ENCODE measurements at regions not wholly inside any gene's neighbourhood (a gene's known extent, or its start where the extent isn't known, plus 50 kb on each side); places are given as distances from the start of the nearest gene placed in this dataset.

GRCh38 chr5:89991592-89991991 lies 418.0 kb downstream of the CETN3 start:
- H3K27me3 ChIP-seq, result no peaks in the 10 kb centered on the region
- peaks cover 0 to 16% of the 10 kb centered on the region in 2 donors for H3K4me1 ChIP-seq
- no peak overlapping the region for H3K4me3 ChIP-seq
- H3K27ac ChIP-seq, result no peak overlapping the region
- H3K36me3 ChIP-seq, result no peaks in the 10 kb centered on the region
- no peaks in the 10 kb centered on the region for H3K9me3 ChIP-seq
- no peak for TF ChIP-seq CTCF (IDR thresholded peaks at IDR 0.05)
- DNase-seq (ENCODE audit: low spot score in 2 of 2), result no peak
- intact Hi-C loops (cut with DNase I), result loop anchor here (2.0 kb wide), 1 partner anchor 23 kb away; no protein-coding TSS in a partner anchor

- Histone ChIP-seq H3K4me3 (no peak overlapping the region), H3K27me3 (no peaks in the 10 kb centered on the region), H3K27ac (peak overlapping the region; percentile 84 to 90), H3K9me3 (no peaks in the 10 kb centered on the region), H3K36me3 (no peaks in the 10 kb centered on the region), H3K4me1 (peaks cover 0 to 16% of the 10 kb centered on the region in 2 donors)
- TF ChIP-seq CTCF (IDR thresholded peaks at IDR 0.05), result no peak
- intact Hi-C loops (cut with DNase I), result loop anchor here (1.0 to 10.0 kb wide), 3 partner anchors 25 to 275 kb away; no protein-coding TSS in a partner anchor
- no peak for DNase-seq (ENCODE audit: low spot score in 2 of 2)
Measured at GRCh38 chr5:89989776-89990175, 419.8 kb downstream of the CETN3 start.

- TF ChIP-seq CTCF (IDR thresholded peaks at IDR 0.05), result no peak
- Histone ChIP-seq H3K27me3 (no peaks in the 10 kb centered on the region), H3K4me3 (no peak overlapping the region), H3K27ac (peak overlapping the region; percentile 84 to 90), H3K4me1 (peaks cover 0 to 16% of the 10 kb centered on the region in 2 donors), H3K36me3 (no peaks in the 10 kb centered on the region), H3K9me3 (no peaks in the 10 kb centered on the region)
- DNase-seq (ENCODE audit: low spot score in 2 of 2), result peak in 1 of 2 donors; percentile 76
- intact Hi-C loops (cut with DNase I), result loop anchor here (1.0 to 10.0 kb wide), 2 partner anchors 32 to 276 kb away; no protein-coding TSS in a partner anchor
Measured at GRCh38 chr5:89988998-89989655, 420.4 kb downstream of the CETN3 start.

- Histone ChIP-seq H3K4me1 (peaks cover 0 to 16% of the 10 kb centered on the region in 2 donors), H3K9me3 (no peaks in the 10 kb centered on the region), H3K36me3 (no peaks in the 10 kb centered on the region), H3K27me3 (no peaks in the 10 kb centered on the region), H3K27ac (peak overlapping the region; percentile 84 to 90), H3K4me3 (no peak overlapping the region)
- TF ChIP-seq CTCF (IDR thresholded peaks at IDR 0.05), result no peak
- intact Hi-C loops (cut with DNase I), result loop anchor here (10.0 kb wide), 1 partner anchor 277 kb away; no protein-coding TSS in a partner anchor
- no peak for DNase-seq (ENCODE audit: low spot score in 2 of 2)
Measured at GRCh38 chr5:89988129-89988810, 421.3 kb downstream of the CETN3 start.

- H3K36me3 ChIP-seq, result no peaks in the 10 kb centered on the region
- H3K4me1 ChIP-seq, result peaks cover 0 to 5% of the 10 kb centered on the region in 2 donors
- H3K27me3 ChIP-seq, result no peaks in the 10 kb centered on the region
- DNase-seq (ENCODE audit: low spot score in 2 of 2), result no peak
- intact Hi-C loops (cut with DNase I), result loop anchor here (10.0 kb wide), 1 partner anchor 282 kb away; no protein-coding TSS in a partner anchor
- H3K27ac ChIP-seq, result no peak overlapping the region
- H3K4me3 ChIP-seq, result no peak overlapping the region
- no peaks in the 10 kb centered on the region for H3K9me3 ChIP-seq
- no peak for TF ChIP-seq CTCF (IDR thresholded peaks at IDR 0.05)
Measured at GRCh38 chr5:89983216-89983615, 426.3 kb downstream of the CETN3 start.
